HepG2 (cell line): ENCODE measurements at regions not wholly inside any gene's neighbourhood (a gene's known extent, or its start where the extent isn't known, plus 50 kb on each side); places are given as distances from the start of the nearest gene placed in this dataset.
"Not testable (repeated sequence)": the region's sequence is repeated elsewhere in the genome, so short reads cannot be mapped to it uniquely, and the experiment has no call there.

Experiments used
- BCL6 ChIP-seq: IDR thresholded peaks from 2 replicates; pipeline ENCODE4 v1.6.1; 2016; ENCODE audit warnings: missing genetic modification reagents, missing compliant biosample characterization
- CEBPG ChIP-seq: IDR thresholded peaks from 2 replicates; pipeline ENCODE4 v1.6.1; 2016
- CREM ChIP-seq, 2 experiments: sonication (generic) in 1 of 2; formaldehyde crosslinking in 1 of 2; IDR thresholded peaks; 2 replicates each; pipeline versions ENCODE4 v1.4.0 to v1.6.1; 2016 to 2020; ENCODE audit warnings: antibody characterized with exemption in 1 of 2, mild to moderate bottlenecking in 1 of 2, missing genetic modification reagents in 1 of 2
- ELF3 ChIP-seq: IDR thresholded peaks from 2 replicates; pipeline ENCODE4 v1.6.1; 2016; ENCODE audit warnings: missing genetic modification reagents, missing compliant biosample characterization
- EP300 ChIP-seq, 3 experiments: sonication (generic) in 1 of 3; formaldehyde crosslinking in 1 of 3; IDR thresholded peaks; 2 replicates each; pipeline versions ENCODE4 v1.5.1 to v1.6.1; 2011 to 2020; ENCODE audit warnings: low read depth in 2 of 3, low read length in 2 of 3, borderline replicate concordance in 1 of 3, improper control_type of control experiment in 1 of 3, mild to moderate bottlenecking in 1 of 3, missing genetic modification reagents in 1 of 3, moderate library complexity in 1 of 3
- FOSL2 ChIP-seq: sonication (generic); formaldehyde crosslinking; IDR thresholded peaks from 2 replicates; pipeline ENCODE4 v1.4.0; 2020; ENCODE audit warnings: missing genetic modification reagents
- GATAD2A ChIP-seq: IDR thresholded peaks from 2 replicates; pipeline ENCODE4 v1.6.1; 2016
- HMG20A ChIP-seq: IDR thresholded peaks from 2 replicates; pipeline ENCODE4 v1.6.1; 2016; ENCODE audit warnings: borderline replicate concordance
- HNF4A ChIP-seq: sonication (generic); formaldehyde crosslinking; IDR thresholded peaks from 2 replicates; pipeline ENCODE4 v1.4.0; 2020; ENCODE audit warnings: missing genetic modification reagents
- ISL2 ChIP-seq: sonication (generic); formaldehyde crosslinking; IDR thresholded peaks from 2 replicates; pipeline ENCODE4 v1.5.0; 2020; ENCODE audit warnings: missing genetic modification reagents
- PPARG ChIP-seq: conservative IDR thresholded peaks from 2 replicates; pipeline ENCODE4 v1.6.1; 2016; ENCODE audit warnings: missing biosample characterization, missing genetic modification reagents
- RARA ChIP-seq: IDR thresholded peaks from 2 replicates; pipeline ENCODE4 v1.6.1; 2016; ENCODE audit warnings: missing genetic modification reagents, missing compliant biosample characterization
- RCOR2 ChIP-seq: IDR thresholded peaks from 2 replicates; pipeline ENCODE4 v1.6.1; 2016; ENCODE audit warnings: missing biosample characterization, missing genetic modification reagents
- RXRB ChIP-seq: IDR thresholded peaks from 2 replicates; pipeline ENCODE4 v1.6.1; 2016; ENCODE audit warnings: borderline replicate concordance, missing genetic modification reagents, missing compliant biosample characterization
- SAP130 ChIP-seq: IDR thresholded peaks from 2 replicates; pipeline ENCODE4 v1.6.1; 2016; ENCODE audit warnings: low read depth
- SKI ChIP-seq: fragments of 450-650 bp; IDR thresholded peaks from one replicate; pipeline ENCODE4 v1.6.1; 2018; ENCODE audit warnings: mild to moderate bottlenecking; ENCODE audit not compliant: partially characterized antibody
- SOX13 ChIP-seq, 3 experiments: fragments of 450-650 bp in 1 of 3; sonication (generic) in 1 of 3; formaldehyde crosslinking in 1 of 3; IDR thresholded peaks in 2 of 3; conservative IDR thresholded peaks in 1 of 3; 2 replicates each; pipeline versions ENCODE4 v1.5.0 to v1.6.1; 2016 to 2020; ENCODE audit warnings: antibody characterized with exemption in 1 of 3, mild to moderate bottlenecking in 1 of 3, missing compliant biosample characterization in 1 of 3, missing genetic modification reagents in 1 of 3, moderate library complexity in 1 of 3
- SOX6 ChIP-seq, 2 experiments: fragments of 450-650 bp in 1 of 2; sonication (generic) in 1 of 2; formaldehyde crosslinking in 1 of 2; IDR thresholded peaks; 2 replicates each; pipeline versions ENCODE4 v1.4.0 to v1.6.1; 2017 to 2020; ENCODE audit warnings: antibody characterized with exemption in 1 of 2, mild to moderate bottlenecking in 1 of 2, missing genetic modification reagents in 1 of 2
- TEAD3 ChIP-seq: optimal IDR thresholded peaks from 2 replicates; pipeline ENCODE3; 2016; ENCODE audit warnings: borderline replicate concordance
- ZNF644 ChIP-seq: IDR thresholded peaks from 2 replicates; pipeline ENCODE4 v1.6.1; 2016; ENCODE audit warnings: low read depth
- TF ChIP-seq, protein P1 (sequence below): sonication (generic); formaldehyde crosslinking; conservative IDR thresholded peaks from 2 replicates; pipeline ENCODE4 v1.4.0; 2020; ENCODE audit warnings: mild to moderate bottlenecking, missing genetic modification reagents, moderate library complexity

DNA sequence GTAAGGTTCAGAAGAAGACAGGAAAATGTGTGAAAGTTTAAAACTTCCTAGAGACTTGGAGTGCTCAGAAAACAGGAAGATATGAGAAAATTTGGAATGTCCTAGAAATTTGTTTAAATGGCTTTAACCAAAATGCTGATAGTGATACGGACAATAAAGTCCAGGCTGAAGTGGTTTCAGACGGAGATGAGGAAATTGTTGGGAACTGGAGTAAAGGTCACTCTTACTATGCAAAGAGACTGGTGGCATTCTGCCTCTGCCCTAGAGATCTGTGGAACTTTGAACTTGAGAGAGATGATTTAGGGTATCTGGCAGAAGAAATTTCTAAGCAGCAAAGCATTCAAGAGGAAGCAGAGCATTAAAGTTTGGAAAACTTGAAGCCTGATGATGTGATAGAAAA is 126.7 kb upstream of the TGFBR2 start (continued):
- peak in 1 of 2 experiments; percentile 14; a peak in 1 of 4 replicates for TF ChIP-seq EP300 (IDR thresholded peaks at IDR 0.05; ENCODE audit: low read depth in 2 of 2, low read length in 2 of 2)
- TF ChIP-seq EP300 (CRISPR knock-in tag; IDR thresholded peaks at IDR 0.05; ENCODE audit: borderline replicate concordance); SOX6 (IDR thresholded peaks at IDR 0.05); CREM (CRISPR knock-in tag; IDR thresholded peaks at IDR 0.05); SOX13 (IDR thresholded peaks at IDR 0.05): not testable (repeated sequence)
- peak; percentile 85 for TF ChIP-seq BCL6 (CRISPR knock-in tag)
- TF ChIP-seq HNF4A: peak; percentile 80
- 0 out of 2 replicates have a peak, but pooled peaks have one; percentile 43 for TF ChIP-seq ZNF644 (CRISPR knock-in tag)
- TF ChIP-seq RCOR2 (CRISPR knock-in tag): peak; percentile 39; the same call in 1 of the 2 replicates
- peak; percentile 63 for TF ChIP-seq CEBPG (CRISPR knock-in tag)
- TF ChIP-seq SAP130: 0 out of 2 replicates have a peak, but pooled peaks have one; percentile 17
- TF ChIP-seq GATAD2A (CRISPR knock-in tag): peak; percentile 68
- peak; percentile 99 for TF ChIP-seq RXRB (CRISPR knock-in tag)
- TF ChIP-seq PPARG (CRISPR knock-in tag): peak; percentile 98
- TF ChIP-seq SOX6 (CRISPR knock-in tag; IDR thresholded peaks at IDR 0.05): peak; percentile 41; the same call in 1 of the 2 replicates
- TF ChIP-seq RARA (CRISPR knock-in tag): peak; percentile 61
- TF ChIP-seq ISL2 (CRISPR knock-in tag): peak; percentile 52; the same call in 1 of the 2 replicates
- 0 out of 2 replicates have a peak, but pooled peaks have one; percentile 15 for TF ChIP-seq CREM (IDR thresholded peaks at IDR 0.05)
- TF ChIP-seq, protein P1, sequence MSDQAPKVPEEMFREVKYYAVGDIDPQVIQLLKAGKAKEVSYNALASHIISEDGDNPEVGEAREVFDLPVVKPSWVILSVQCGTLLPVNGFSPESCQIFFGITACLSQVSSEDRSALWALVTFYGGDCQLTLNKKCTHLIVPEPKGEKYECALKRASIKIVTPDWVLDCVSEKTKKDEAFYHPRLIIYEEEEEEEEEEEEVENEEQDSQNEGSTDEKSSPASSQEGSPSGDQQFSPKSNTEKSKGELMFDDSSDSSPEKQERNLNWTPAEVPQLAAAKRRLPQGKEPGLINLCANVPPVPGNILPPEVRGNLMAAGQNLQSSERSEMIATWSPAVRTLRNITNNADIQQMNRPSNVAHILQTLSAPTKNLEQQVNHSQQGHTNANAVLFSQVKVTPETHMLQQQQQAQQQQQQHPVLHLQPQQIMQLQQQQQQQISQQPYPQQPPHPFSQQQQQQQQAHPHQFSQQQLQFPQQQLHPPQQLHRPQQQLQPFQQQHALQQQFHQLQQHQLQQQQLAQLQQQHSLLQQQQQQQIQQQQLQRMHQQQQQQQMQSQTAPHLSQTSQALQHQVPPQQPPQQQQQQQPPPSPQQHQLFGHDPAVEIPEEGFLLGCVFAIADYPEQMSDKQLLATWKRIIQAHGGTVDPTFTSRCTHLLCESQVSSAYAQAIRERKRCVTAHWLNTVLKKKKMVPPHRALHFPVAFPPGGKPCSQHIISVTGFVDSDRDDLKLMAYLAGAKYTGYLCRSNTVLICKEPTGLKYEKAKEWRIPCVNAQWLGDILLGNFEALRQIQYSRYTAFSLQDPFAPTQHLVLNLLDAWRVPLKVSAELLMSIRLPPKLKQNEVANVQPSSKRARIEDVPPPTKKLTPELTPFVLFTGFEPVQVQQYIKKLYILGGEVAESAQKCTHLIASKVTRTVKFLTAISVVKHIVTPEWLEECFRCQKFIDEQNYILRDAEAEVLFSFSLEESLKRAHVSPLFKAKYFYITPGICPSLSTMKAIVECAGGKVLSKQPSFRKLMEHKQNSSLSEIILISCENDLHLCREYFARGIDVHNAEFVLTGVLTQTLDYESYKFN (CRISPR knock-in tag): 0 out of 2 replicates have a peak, but pooled peaks have one; percentile 27
- peak; percentile 72 for TF ChIP-seq ELF3 (CRISPR knock-in tag)
- peak; percentile 62; the same call in 1 of the 2 replicates for TF ChIP-seq HMG20A (CRISPR knock-in tag)
- peak in 1 of 2 experiments; percentile 57; a peak in 1 of 4 replicates for TF ChIP-seq SOX13 (CRISPR knock-in tag; conservative IDR thresholded peaks at IDR 0.05 in 1 of 2, IDR thresholded peaks at IDR 0.05 in 1 of 2)
- TF ChIP-seq SKI: peak; percentile 94
- peak; percentile 26; the same call in 1 of the 2 replicates for TF ChIP-seq FOSL2 (CRISPR knock-in tag)
- TF ChIP-seq TEAD3 (CRISPR knock-in tag): peak; percentile 30
- TF ChIP-seq, all 625 proteins: peak for 34; not testable (repeated sequence) for 591
